ENCODE measurements at regions not wholly inside any gene's neighbourhood (a gene's known extent, or its start where the extent isn't known, plus 50 kb on each side); places are given as distances from the start of the nearest gene placed in this dataset.

DNA sequence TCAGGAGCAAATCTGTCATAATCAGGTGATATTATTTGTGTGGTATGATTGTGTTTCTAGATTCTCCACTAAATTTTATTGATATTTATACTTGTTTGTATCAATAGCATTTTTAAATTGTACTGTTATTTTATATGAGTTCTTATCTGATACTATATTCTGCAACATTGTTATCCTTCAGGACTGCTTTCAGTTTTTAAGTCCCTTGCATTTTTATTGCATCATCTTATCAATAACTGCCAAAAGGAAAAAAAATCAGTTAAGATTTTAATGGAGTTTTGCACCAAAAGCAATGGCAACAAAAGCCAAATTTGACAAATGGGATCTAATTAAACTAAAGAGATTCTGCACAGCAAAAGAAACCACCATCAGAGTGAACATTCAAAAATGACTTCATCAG, 741.3 kb upstream of the CTNND2 start:
- TF ChIP-seq, protein P1, sequence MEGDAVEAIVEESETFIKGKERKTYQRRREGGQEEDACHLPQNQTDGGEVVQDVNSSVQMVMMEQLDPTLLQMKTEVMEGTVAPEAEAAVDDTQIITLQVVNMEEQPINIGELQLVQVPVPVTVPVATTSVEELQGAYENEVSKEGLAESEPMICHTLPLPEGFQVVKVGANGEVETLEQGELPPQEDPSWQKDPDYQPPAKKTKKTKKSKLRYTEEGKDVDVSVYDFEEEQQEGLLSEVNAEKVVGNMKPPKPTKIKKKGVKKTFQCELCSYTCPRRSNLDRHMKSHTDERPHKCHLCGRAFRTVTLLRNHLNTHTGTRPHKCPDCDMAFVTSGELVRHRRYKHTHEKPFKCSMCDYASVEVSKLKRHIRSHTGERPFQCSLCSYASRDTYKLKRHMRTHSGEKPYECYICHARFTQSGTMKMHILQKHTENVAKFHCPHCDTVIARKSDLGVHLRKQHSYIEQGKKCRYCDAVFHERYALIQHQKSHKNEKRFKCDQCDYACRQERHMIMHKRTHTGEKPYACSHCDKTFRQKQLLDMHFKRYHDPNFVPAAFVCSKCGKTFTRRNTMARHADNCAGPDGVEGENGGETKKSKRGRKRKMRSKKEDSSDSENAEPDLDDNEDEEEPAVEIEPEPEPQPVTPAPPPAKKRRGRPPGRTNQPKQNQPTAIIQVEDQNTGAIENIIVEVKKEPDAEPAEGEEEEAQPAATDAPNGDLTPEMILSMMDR (IDR thresholded peaks at IDR 0.05 in 8 of 11, conservative IDR thresholded peaks at IDR 0.05 in 3 of 11), result no peak
- no peak for TF ChIP-seq POLR2AphosphoS5 (IDR thresholded peaks at IDR 0.05)
